SK-N-SH (cell line): ENCODE measurements at regions not wholly inside any gene's neighbourhood (a gene's known extent, or its start where the extent isn't known, plus 50 kb on each side); places are given as distances from the start of the nearest gene placed in this dataset.

Experiments
- CTCF ChIA-PET: fragments of 300-600, 350-600 bp; formaldehyde crosslinking; extraction: SDS; loops from one replicate; lab custom pipeline; 2021; lab: Yijun Ruan, JAX
- POLR2A ChIA-PET: fragments of 350-600 bp; sonication (Branson Sonifier 250); formaldehyde crosslinking; extraction: SDS; loops from one replicate; lab custom pipeline; 2020; ENCODE audit warnings: antibody characterized with exemption, inconsistent platforms; lab: Yijun Ruan, JAX
- DNase-seq: peaks from one replicate; pipeline ENCODE4 v3.0.0; 2012
- H2AFZ ChIP-seq: fragments of 200-600 bp; sonication (generic); 2 replicates; pipeline ENCODE4 v1.8.1; 2016; ENCODE audit warnings: antibody characterized with exemption, mild to moderate bottlenecking, low read depth
- H3F3A ChIP-seq: fragments of 200-600 bp; sonication (generic); replicated peaks from 2 replicates; pipeline ENCODE3; 2016; ENCODE audit warnings: antibody characterized with exemption, mild to moderate bottlenecking; ENCODE audit not compliant: insufficient read depth
- H3K27ac ChIP-seq, 2 experiments: fragments of 200-500 bp in 1 of 2; fragments of 200-600 bp in 1 of 2; sonication (Bioruptor generic) in 1 of 2; sonication (generic), shearing (Covaris generic) in 1 of 2; 2 replicates each; pipeline versions ENCODE4 v1.5.1 to v1.6.1; 2014 to 2016; ENCODE audit warnings: low read depth in 2 of 2, inconsistent platforms in 1 of 2, low read length in 1 of 2, mild to moderate bottlenecking in 1 of 2, mixed read lengths in 1 of 2
- H3K27me3 ChIP-seq: fragments of 200-600 bp; sonication (generic), shearing (Covaris generic); 2 replicates; pipeline ENCODE4 v1.6.1; 2016; ENCODE audit warnings: mixed run types; ENCODE audit not compliant: insufficient read depth
- H3K36me3 ChIP-seq, 2 experiments: fragments of 200-500 bp in 1 of 2; fragments of 200-600 bp in 1 of 2; sonication (Bioruptor generic) in 1 of 2; sonication (generic) in 1 of 2; replicated peaks in 1 of 2; 2 replicates each; pipeline versions ENCODE3 to v1.5.1; 2014 to 2016; ENCODE audit warnings: low read length in 1 of 2, mild to moderate bottlenecking in 1 of 2; ENCODE audit not compliant: insufficient read depth in 2 of 2, control insufficient read depth in 1 of 2
- H3K4me1 ChIP-seq, 2 experiments: fragments of 200-500 bp in 1 of 2; fragments of 200-600 bp in 1 of 2; sonication (Bioruptor generic) in 1 of 2; sonication (generic), shearing (Covaris generic) in 1 of 2; 2 replicates each; pipeline versions ENCODE4 v1.5.1 to v1.6.1; 2014 to 2016; ENCODE audit warnings: low read depth in 1 of 2, low read length in 1 of 2, mixed run types in 1 of 2; ENCODE audit not compliant: insufficient read depth in 2 of 2, control insufficient read depth in 1 of 2
- H3K4me2 ChIP-seq: fragments of 200-600 bp; sonication (generic), shearing (Covaris generic); 2 replicates; pipeline ENCODE4 v1.6.1; 2017; ENCODE audit warnings: mixed run types
- H3K4me3 ChIP-seq, 2 experiments: fragments of 200-500 bp in 1 of 2; fragments of 200-600 bp in 1 of 2; sonication (Bioruptor generic) in 1 of 2; sonication (generic), shearing (Covaris generic) in 1 of 2; 2 replicates each; pipeline versions ENCODE4 v1.5.1 to v1.8.1; 2014 to 2016; ENCODE audit warnings: low read depth in 2 of 2, inconsistent platforms in 1 of 2, low read length in 1 of 2, mild to moderate bottlenecking in 1 of 2, mixed read lengths in 1 of 2, moderate library complexity in 1 of 2
- H3K79me2 ChIP-seq: fragments of 200-600 bp; sonication (generic); 2 replicates; pipeline ENCODE4 v1.8.1; 2017; ENCODE audit warnings: mild to moderate bottlenecking; ENCODE audit not compliant: insufficient read depth
- H3K9ac ChIP-seq: fragments of 200-600 bp; sonication (generic); 2 replicates; pipeline ENCODE4 v1.6.1; 2017; ENCODE audit warnings: mixed run types
- H3K9me2 ChIP-seq: fragments of 200-600 bp; sonication (generic); 2 replicates; pipeline ENCODE4 v1.6.1; 2017; ENCODE audit warnings: mixed run types
- H3K9me3 ChIP-seq: fragments of 200-600 bp; sonication (generic); 2 replicates; pipeline ENCODE4 v1.6.1; 2017; ENCODE audit warnings: mixed run types, mild to moderate bottlenecking, moderate library complexity
- H4K20me1 ChIP-seq: fragments of 200-600 bp; sonication (generic); 2 replicates; pipeline ENCODE4 v1.6.1; 2017; ENCODE audit warnings: mild to moderate bottlenecking, mixed run types; ENCODE audit not compliant: insufficient read depth
- CHD2 ChIP-seq: fragments of 150-350 bp; IDR thresholded peaks from 2 replicates; pipeline ENCODE4 v1.6.1; 2018; ENCODE audit warnings: low read length; ENCODE audit not compliant: partially characterized antibody
- ELF1 ChIP-seq: IDR thresholded peaks from 2 replicates; pipeline ENCODE4 v1.4.0; 2012
- EZH2phosphoT487 ChIP-seq: fragments of 200-600 bp; sonication (generic); IDR thresholded peaks from 2 replicates; pipeline ENCODE4 v1.6.1; 2017; ENCODE audit warnings: low read depth, mixed run types, mild to moderate bottlenecking, antibody characterized with exemption, moderate library complexity, borderline replicate concordance
- FOSL2 ChIP-seq: IDR thresholded peaks from 2 replicates; pipeline ENCODE4 v1.4.0; 2012; ENCODE audit warnings: low read depth, mild to moderate bottlenecking, moderate library complexity, borderline replicate concordance
- GABPA ChIP-seq: IDR thresholded peaks from 2 replicates; pipeline ENCODE4 v1.4.0; 2012; ENCODE audit warnings: low read depth, mild to moderate bottlenecking
- GATA2 ChIP-seq: sonication (generic); formaldehyde crosslinking; IDR thresholded peaks from 2 replicates; pipeline ENCODE4 v1.5.0; 2020; ENCODE audit warnings: mild to moderate bottlenecking, missing genetic modification reagents
- IRF3 ChIP-seq: fragments of 150-350 bp; IDR thresholded peaks from 2 replicates; pipeline ENCODE4 v1.6.1; 2016; ENCODE audit warnings: mild to moderate bottlenecking, low read depth, low read length
- JUND ChIP-seq: IDR thresholded peaks from 2 replicates; pipeline ENCODE4 v1.4.0; 2012
- MAX ChIP-seq: IDR thresholded peaks from 2 replicates; pipeline ENCODE4 v1.4.0; 2012; ENCODE audit warnings: low read depth
- NFIC ChIP-seq: IDR thresholded peaks from 2 replicates; pipeline ENCODE4 v1.4.0; 2012; ENCODE audit warnings: borderline replicate concordance
- NRF1 ChIP-seq: IDR thresholded peaks from 2 replicates; pipeline ENCODE4 v1.6.1; 2012; ENCODE audit warnings: low read depth, mild to moderate bottlenecking, low read length
- RAD21 ChIP-seq: IDR thresholded peaks from 2 replicates; pipeline ENCODE4 v1.6.1; 2012; ENCODE audit warnings: mild to moderate bottlenecking, low read length
- RFX5 ChIP-seq: IDR thresholded peaks from 2 replicates; pipeline ENCODE4 v1.6.1; 2012; ENCODE audit warnings: mild to moderate bottlenecking, improper control_type of control experiment, low read length
- SIN3A ChIP-seq: IDR thresholded peaks from 2 replicates; pipeline ENCODE4 v1.6.1; 2012; ENCODE audit warnings: low read depth, mild to moderate bottlenecking, low read length, moderate library complexity, borderline replicate concordance
- SMC3 ChIP-seq: IDR thresholded peaks from 2 replicates; pipeline ENCODE4 v1.6.1; 2012; ENCODE audit warnings: low read depth, low read length, improper control_type of control experiment
- TCF12 ChIP-seq: IDR thresholded peaks from 2 replicates; pipeline ENCODE4 v1.4.0; 2012
- YY1 ChIP-seq: IDR thresholded peaks from 2 replicates; pipeline ENCODE4 v1.4.0; 2012; ENCODE audit warnings: low read depth, mild to moderate bottlenecking
- ZBTB33 ChIP-seq: IDR thresholded peaks from 2 replicates; pipeline ENCODE4 v1.4.0; 2012; ENCODE audit warnings: low read depth, borderline replicate concordance
- WGBS: methylation state at CpG from one replicate; pipeline ENCODE4 v1.1.6; 2017; ENCODE audit warnings: low lambda C conversion rate; 5-methylcytosine and 5-hydroxymethylcytosine counted together
- TF ChIP-seq, protein P1 (sequence below): fragments of 150-350 bp; IDR thresholded peaks from 2 replicates; pipeline ENCODE4 v1.6.1; 2017; ENCODE audit warnings: antibody characterized with exemption, low read length, low read depth, borderline replicate concordance
- TF ChIP-seq, protein P2 (sequence below): IDR thresholded peaks from 2 replicates; pipeline ENCODE4; 2012
- TF ChIP-seq, protein P3 (sequence below): IDR thresholded peaks from 2 replicates; pipeline ENCODE4 v1.4.0; 2012; ENCODE audit warnings: low read depth, borderline replicate concordance
- TF ChIP-seq, protein P4 (sequence below): fragments of 200-600 bp; sonication (generic); IDR thresholded peaks from 2 replicates; pipeline ENCODE4 v1.6.1; 2017; ENCODE audit warnings: antibody characterized with exemption, mild to moderate bottlenecking, moderate library complexity

- Histone ChIP-seq H3K27me3 (peaks cover 18% of the 10 kb centered on the region; the same call in 1 of the 2 replicates), H4K20me1 (no peaks in the 10 kb centered on the region), H3K4me3 (peak overlapping the region in 1 of 2 experiments; percentile 43; a peak in 2 of 4 replicates), H3F3A (no peaks in the 10 kb centered on the region), H3K36me3 (no peaks in the 10 kb centered on the region), H3K9me2 (no peaks in the 10 kb centered on the region), H3K79me2 (no peaks in the 10 kb centered on the region), H3K4me1 (peaks cover 31 to 46% of the 10 kb centered on the region in 2 experiments), H3K9ac (no peak overlapping the region), H3K27ac (peak overlapping the region in 1 of 2 experiments; percentile 83; a peak in 2 of 4 replicates), H2AFZ (no peak overlapping the region), H3K9me3 (no peaks in the 10 kb centered on the region), H3K4me2 (peak overlapping the region; percentile 75)
- ChIA-PET CTCF (interaction anchor here (1.1 to 1.9 kb wide), 6 partner anchors 10 to 199 kb away, joined by 3 to 14 read pairs (median 5); no protein-coding TSS in a partner anchor), POLR2A (interaction anchor here (0.6 to 2.0 kb wide), 6 partner anchors 13 to 79 kb away, joined by 3 to 9 read pairs (median 5); partner anchors contain the start of gene FAM118B)
- WGBS, result 14% methylated on average over 5 of the region's 7 CpGs
- DNase-seq, result peak; percentile 66
- TF ChIP-seq NFIC (peak; percentile 98), RAD21 (peak; percentile 26), ELF1 (0 out of 2 replicates have a peak, but pooled peaks have one; percentile 14), GATA2 (CRISPR knock-in tag) (peak; percentile 12; the same call in 1 of the 2 replicates), NRF1 (no peak), MAX (peak; percentile 89), FOSL2 (no peak; the same call in 1 of the 2 replicates), SIN3A (0 out of 2 replicates have a peak, but pooled peaks have one; percentile 56), ZBTB33 (no peak), EZH2phosphoT487 (no peak), CHD2 (peak; percentile 63), IRF3 (no peak), GABPA (no peak), SMC3 (peak; percentile 29), JUND (peak; percentile 51), RFX5 (no peak), YY1 (no peak), TCF12 (peak; percentile 93)
- TF ChIP-seq, protein P1, sequence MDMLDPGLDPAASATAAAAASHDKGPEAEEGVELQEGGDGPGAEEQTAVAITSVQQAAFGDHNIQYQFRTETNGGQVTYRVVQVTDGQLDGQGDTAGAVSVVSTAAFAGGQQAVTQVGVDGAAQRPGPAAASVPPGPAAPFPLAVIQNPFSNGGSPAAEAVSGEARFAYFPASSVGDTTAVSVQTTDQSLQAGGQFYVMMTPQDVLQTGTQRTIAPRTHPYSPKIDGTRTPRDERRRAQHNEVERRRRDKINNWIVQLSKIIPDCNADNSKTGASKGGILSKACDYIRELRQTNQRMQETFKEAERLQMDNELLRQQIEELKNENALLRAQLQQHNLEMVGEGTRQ, result no peak
- TF ChIP-seq, protein P2, sequence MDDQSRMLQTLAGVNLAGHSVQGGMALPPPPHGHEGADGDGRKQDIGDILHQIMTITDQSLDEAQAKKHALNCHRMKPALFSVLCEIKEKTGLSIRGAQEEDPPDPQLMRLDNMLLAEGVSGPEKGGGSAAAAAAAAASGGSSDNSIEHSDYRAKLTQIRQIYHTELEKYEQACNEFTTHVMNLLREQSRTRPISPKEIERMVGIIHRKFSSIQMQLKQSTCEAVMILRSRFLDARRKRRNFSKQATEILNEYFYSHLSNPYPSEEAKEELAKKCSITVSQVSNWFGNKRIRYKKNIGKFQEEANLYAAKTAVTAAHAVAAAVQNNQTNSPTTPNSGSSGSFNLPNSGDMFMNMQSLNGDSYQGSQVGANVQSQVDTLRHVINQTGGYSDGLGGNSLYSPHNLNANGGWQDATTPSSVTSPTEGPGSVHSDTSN, result peak; percentile 95
- TF ChIP-seq, protein P3, sequence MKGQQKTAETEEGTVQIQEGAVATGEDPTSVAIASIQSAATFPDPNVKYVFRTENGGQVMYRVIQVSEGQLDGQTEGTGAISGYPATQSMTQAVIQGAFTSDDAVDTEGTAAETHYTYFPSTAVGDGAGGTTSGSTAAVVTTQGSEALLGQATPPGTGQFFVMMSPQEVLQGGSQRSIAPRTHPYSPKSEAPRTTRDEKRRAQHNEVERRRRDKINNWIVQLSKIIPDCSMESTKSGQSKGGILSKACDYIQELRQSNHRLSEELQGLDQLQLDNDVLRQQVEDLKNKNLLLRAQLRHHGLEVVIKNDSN, result 0 out of 2 replicates have a peak, but pooled peaks have one; percentile 5
- TF ChIP-seq, protein P4, sequence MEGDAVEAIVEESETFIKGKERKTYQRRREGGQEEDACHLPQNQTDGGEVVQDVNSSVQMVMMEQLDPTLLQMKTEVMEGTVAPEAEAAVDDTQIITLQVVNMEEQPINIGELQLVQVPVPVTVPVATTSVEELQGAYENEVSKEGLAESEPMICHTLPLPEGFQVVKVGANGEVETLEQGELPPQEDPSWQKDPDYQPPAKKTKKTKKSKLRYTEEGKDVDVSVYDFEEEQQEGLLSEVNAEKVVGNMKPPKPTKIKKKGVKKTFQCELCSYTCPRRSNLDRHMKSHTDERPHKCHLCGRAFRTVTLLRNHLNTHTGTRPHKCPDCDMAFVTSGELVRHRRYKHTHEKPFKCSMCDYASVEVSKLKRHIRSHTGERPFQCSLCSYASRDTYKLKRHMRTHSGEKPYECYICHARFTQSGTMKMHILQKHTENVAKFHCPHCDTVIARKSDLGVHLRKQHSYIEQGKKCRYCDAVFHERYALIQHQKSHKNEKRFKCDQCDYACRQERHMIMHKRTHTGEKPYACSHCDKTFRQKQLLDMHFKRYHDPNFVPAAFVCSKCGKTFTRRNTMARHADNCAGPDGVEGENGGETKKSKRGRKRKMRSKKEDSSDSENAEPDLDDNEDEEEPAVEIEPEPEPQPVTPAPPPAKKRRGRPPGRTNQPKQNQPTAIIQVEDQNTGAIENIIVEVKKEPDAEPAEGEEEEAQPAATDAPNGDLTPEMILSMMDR, result no peak
Observed at GRCh38 chr11:126140926-126141280, 70.5 kb downstream of the RPUSD4 start.
